Natural killer cell (primary cell): ENCODE measurements at regions not wholly inside any gene's neighbourhood (a gene's known extent, or its start where the extent isn't known, plus 50 kb on each side); places are given as distances from the start of the nearest gene placed in this dataset.

ENCODE experiments used
- ATAC-seq, 3 donors: fragments of 150-1000 bp in 2 of 3; fragments of 200-7000 bp in 1 of 3; cut with Tn5 transposase; 1 replicate in 1 of 3; 2 replicates in 2 of 3; pipeline ENCODE4 v1.10.0; 2021; ENCODE audit warnings: mild to moderate bottlenecking in 2 of 3, moderate library complexity in 2 of 3
- DNase-seq, 2 donors: peaks; one replicate each; pipeline versions ENCODE4 v3.0.0 to v3.0.0-alpha.2; 2013 to 2021; ENCODE audit warnings: mixed read lengths in 1 of 2
- H3K27ac ChIP-seq: one replicate; pipeline ENCODE4 v1.5.1; 2013; ENCODE audit warnings: mild to moderate bottlenecking, low read length
- H3K27me3 ChIP-seq: one replicate; pipeline ENCODE4 v1.6.1; 2013; ENCODE audit warnings: low read length; ENCODE audit not compliant: control insufficient read depth, insufficient read depth
- H3K36me3 ChIP-seq: one replicate; pipeline ENCODE4 v1.6.1; 2013; ENCODE audit warnings: low read length; ENCODE audit not compliant: control insufficient read depth, insufficient read depth
- H3K4me1 ChIP-seq: one replicate; pipeline ENCODE4 v1.6.1; 2013; ENCODE audit warnings: low read length; ENCODE audit not compliant: control insufficient read depth, insufficient read depth
- H3K4me3 ChIP-seq: one replicate; pipeline ENCODE4 v1.5.1; 2013; ENCODE audit warnings: low read length
- H3K9me3 ChIP-seq: one replicate; pipeline ENCODE4 v1.6.1; 2013; ENCODE audit warnings: low read length; ENCODE audit not compliant: control insufficient read depth, insufficient read depth
- H3K27ac Mint-ChIP-seq, 2 donors: one replicate each; pipeline ENCODE4 v1.8.0; 2022; ENCODE audit warnings: mild to moderate bottlenecking in 2 of 2, mixed read lengths in 2 of 2, moderate library complexity in 1 of 2
- H3K27me3 Mint-ChIP-seq, 2 donors: one replicate each; pipeline ENCODE4 v1.8.0; 2022; ENCODE audit warnings: low read depth in 2 of 2, mixed read lengths in 2 of 2
- H3K36me3 Mint-ChIP-seq: one replicate; pipeline ENCODE4 v1.8.0; 2022; ENCODE audit warnings: mixed read lengths
- H3K4me1 Mint-ChIP-seq, 2 donors: one replicate each; pipeline ENCODE4 v1.8.0; 2022; ENCODE audit warnings: mixed read lengths in 2 of 2
- H3K4me3 Mint-ChIP-seq: one replicate; pipeline ENCODE4 v1.8.0; 2022; ENCODE audit warnings: mild to moderate bottlenecking, moderate library complexity, mixed read lengths
- H3K9me3 Mint-ChIP-seq, 2 donors: one replicate each; pipeline ENCODE4 v1.8.0; 2022; ENCODE audit warnings: mixed read lengths in 2 of 2
- CTCF ChIP-seq: fragments of 200-600 bp; IDR thresholded peaks from one replicate; pipeline ENCODE4 v1.8.0; 2022; ENCODE audit warnings: antibody characterized with exemption
- WGBS: methylation state at CpG from one replicate; pipeline ENCODE4 v1.1.7; 2013; ENCODE audit warnings: missing lambda C conversion rate; ENCODE audit not compliant: insufficient coverage; 5-methylcytosine and 5-hydroxymethylcytosine counted together
- intact Hi-C: fragments of 100-400 bp; cut with micrococcal nuclease; formaldehyde crosslinking; loops from one replicate; pipeline ENCODE4 v1.14.2; 2022

GRCh38 chr13:110965755-110966134, 50.9 kb upstream of the ANKRD10 start:
- no peaks in the 10 kb centered on the region for H3K4me1 ChIP-seq
- intact Hi-C loops: no loop called here
- H3K27ac Mint-ChIP-seq: no peak overlapping the region
- no peak overlapping the region for H3K27ac ChIP-seq
- peaks cover 16% of the 10 kb centered on the region for H3K9me3 ChIP-seq
- TF ChIP-seq CTCF: no peak
- peaks cover 6% of the 10 kb centered on the region in 2 donors for H3K9me3 Mint-ChIP-seq
- no peaks in the 10 kb centered on the region for H3K36me3 ChIP-seq
- no peak overlapping the region for H3K4me3 Mint-ChIP-seq
- no peaks in the 10 kb centered on the region for H3K27me3 ChIP-seq
- H3K36me3 Mint-ChIP-seq: peaks cover 9% of the 10 kb centered on the region
- DNase-seq (no peak), ATAC-seq (no peak)
- no peaks in the 10 kb centered on the region for H3K4me1 Mint-ChIP-seq
- no peak overlapping the region for H3K4me3 ChIP-seq
- 85% methylated on average over 8 of the region's 8 CpGs for WGBS
- peaks cover 16 to 51% of the 10 kb centered on the region in 2 donors for H3K27me3 Mint-ChIP-seq

- Mint-ChIP-seq H3K9me3 (peaks cover 6% of the 10 kb centered on the region in 2 donors), H3K4me3 (no peak overlapping the region), H3K4me1 (no peaks in the 10 kb centered on the region), H3K27me3 (peaks cover 16 to 46% of the 10 kb centered on the region in 2 donors), H3K36me3 (peaks cover 9% of the 10 kb centered on the region), H3K27ac (no peak overlapping the region)
- no peak overlapping the region for H3K27ac ChIP-seq
- intact Hi-C loops: no loop called here
- H3K9me3 ChIP-seq: peaks cover 16% of the 10 kb centered on the region
- no peaks in the 10 kb centered on the region for H3K4me1 ChIP-seq
- DNase-seq: no peak
- ATAC-seq: no peak
- H3K4me3 ChIP-seq: no peak overlapping the region
- H3K27me3 ChIP-seq: no peaks in the 10 kb centered on the region
- no peaks in the 10 kb centered on the region for H3K36me3 ChIP-seq
- 60% methylated on average over 5 of the region's 5 CpGs for WGBS
- no peak for TF ChIP-seq CTCF
These were observed 50.3 kb upstream of the ANKRD10 start for GRCh38 chr13:110965038-110965754.
